Right cardiac atrium (tissue), 5 donors: ENCODE measurements at regions not wholly inside any gene's neighbourhood (a gene's known extent, or its start where the extent isn't known, plus 50 kb on each side); places are given as distances from the start of the nearest gene placed in this dataset.

Experiments used
- ATAC-seq, 2 donors: fragments of 200-7000 bp; cut with Tn5 transposase; one replicate each; pipeline versions ENCODE4 v1.8.0 to v1.9.1; 2020; ENCODE audit warnings: moderate library complexity in 2 of 2, mild to moderate bottlenecking in 1 of 2
- DNase-seq, 3 donors: peaks; one replicate each; pipeline ENCODE4 v3.0.0-alpha.2; 2020
- H3K27ac ChIP-seq: one replicate; pipeline ENCODE4 v1.5.1; 2013; ENCODE audit warnings: mild to moderate bottlenecking, low read length, control low read depth, moderate library complexity
- H3K27me3 ChIP-seq: one replicate; pipeline ENCODE4 v1.6.1; 2013; ENCODE audit not compliant: control insufficient read depth, insufficient read depth
- H3K4me1 ChIP-seq: one replicate; pipeline ENCODE4 v1.6.1; 2013; ENCODE audit warnings: low read length; ENCODE audit not compliant: control insufficient read depth, insufficient read depth
- H3K4me3 ChIP-seq: one replicate; pipeline ENCODE4 v1.5.1; 2013; ENCODE audit warnings: low read length, control low read depth
- H3K9me3 ChIP-seq: one replicate; pipeline ENCODE4 v1.6.1; 2013; ENCODE audit warnings: low read length; ENCODE audit not compliant: control insufficient read depth
- WGBS: extraction: QIAGEN DNeasy Blood & Tissue Kit; methylation state at CpG from one replicate; pipeline ENCODE4 v1.1.7; 2013; 5-methylcytosine and 5-hydroxymethylcytosine counted together
- intact Hi-C, 4 donors: fragments of 100-400 bp; cut with DNase I; formaldehyde crosslinking; loops; one replicate each; pipeline versions ENCODE4 v1.11.0 to v1.14.0; 2022 to 2023
- donor health status: healthy with polysubstance abuse.
- donor health status: DM: no; HTN: yes; CAD: no.
- donor health status: DM: no; HTN: no; CAD: no.
- donor health status: DM: no; HTN: yes; CAD: no; lungs with severe emphysema.
- donor health status: DM: yes; HTN: yes; CAD: no.

GRCh38 chr1:39085174-39085573 lies 59.0 kb downstream of the NDUFS5 start:
- Histone ChIP-seq H3K27ac (no peak overlapping the region), H3K9me3 (no peaks in the 10 kb centered on the region), H3K4me1 (peaks cover 3% of the 10 kb centered on the region), H3K27me3 (no peaks in the 10 kb centered on the region), H3K4me3 (no peak overlapping the region)
- ATAC-seq (no peak), DNase-seq (no peak)
- 70% methylated on average over 4 of the region's 4 CpGs for WGBS
- intact Hi-C loops: no loop called here

DNA sequence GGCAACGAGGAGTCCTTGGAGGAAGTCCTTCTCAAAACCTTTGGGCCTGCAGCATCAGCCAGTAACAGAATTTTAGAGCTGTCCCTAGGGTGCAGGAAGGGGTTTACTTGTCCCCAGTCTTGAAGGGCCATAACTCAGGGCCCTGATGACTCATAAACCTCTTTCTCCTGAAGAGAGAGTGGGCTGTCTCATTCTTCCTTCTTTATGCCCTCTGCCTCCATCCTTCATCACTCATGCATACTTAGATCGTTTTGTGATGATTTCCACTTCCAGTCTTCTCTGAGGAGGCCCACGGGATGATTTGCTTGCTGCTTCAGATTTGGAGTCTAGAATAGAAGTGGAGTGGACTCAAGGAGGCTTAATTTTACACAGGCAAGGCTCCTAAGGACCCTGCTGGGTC lies 60.2 kb downstream of the NDUFS5 start:
- no peak overlapping the region for H3K4me3 ChIP-seq
- intact Hi-C loops: no loop called here
- H3K27me3 ChIP-seq: no peaks in the 10 kb centered on the region
- H3K9me3 ChIP-seq: no peaks in the 10 kb centered on the region
- WGBS: 38% methylated on average over 3 of the region's 3 CpGs
- H3K4me1 ChIP-seq: peaks cover 3% of the 10 kb centered on the region
- no peak for ATAC-seq
- DNase-seq: no peak
- no peak overlapping the region for H3K27ac ChIP-seq

GRCh38 chr1:39086865-39087409 lies 60.8 kb downstream of the NDUFS5 start:
- intact Hi-C loops: no loop called here
- WGBS: 26% methylated on average over 7 of the region's 7 CpGs
- DNase-seq: peak in 2 of 3 donors; percentile 47 to 58

DNA sequence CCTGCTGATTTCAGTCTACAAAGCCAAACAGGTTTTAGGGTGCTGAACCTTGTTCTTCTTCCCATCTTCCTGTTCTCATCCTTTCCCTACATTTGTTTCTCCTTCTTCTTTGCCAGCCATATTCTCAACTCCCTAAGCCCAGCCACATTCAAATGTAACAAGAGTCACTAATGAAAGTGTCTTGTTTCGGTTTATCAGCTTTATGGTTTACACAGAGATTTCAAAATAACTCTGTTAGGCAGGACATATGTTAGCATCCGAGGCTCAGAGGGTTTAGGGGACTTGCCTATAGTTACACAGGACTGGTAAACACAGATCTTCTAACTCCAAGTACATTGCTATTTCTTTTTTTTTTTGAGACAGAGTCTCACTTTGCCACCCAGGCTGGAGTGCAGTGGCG lies 61.3 kb downstream of the NDUFS5 start:
- Histone ChIP-seq H3K4me1 (peaks cover 3% of the 10 kb centered on the region), H3K27ac (peak overlapping the region; percentile 33), H3K9me3 (no peaks in the 10 kb centered on the region), H3K27me3 (no peaks in the 10 kb centered on the region), H3K4me3 (no peak overlapping the region)
- DNase-seq (no peak), ATAC-seq (no peak)
- 77% methylated on average over 3 of the region's 3 CpGs for WGBS
- intact Hi-C loops: no loop called here

More at GRCh38 chr1:39086865-39087409, 60.8 kb downstream of the NDUFS5 start:
- Histone ChIP-seq H3K27ac (peak overlapping the region; percentile 33), H3K4me1 (peaks cover 3% of the 10 kb centered on the region), H3K4me3 (no peak overlapping the region), H3K9me3 (no peaks in the 10 kb centered on the region), H3K27me3 (no peaks in the 10 kb centered on the region)
- ATAC-seq: peak; percentile 62 to 68

- 83% methylated on average over 3 of the region's 3 CpGs for WGBS
- Histone ChIP-seq H3K4me3 (no peak overlapping the region), H3K27me3 (no peaks in the 10 kb centered on the region), H3K27ac (no peak overlapping the region), H3K9me3 (no peaks in the 10 kb centered on the region), H3K4me1 (peaks cover 3% of the 10 kb centered on the region)
- ATAC-seq (no peak), DNase-seq (no peak)
- intact Hi-C loops: no loop called here
Measured at GRCh38 chr1:39088658-39089057, 62.5 kb downstream of the NDUFS5 start.

- 40% methylated on average over 3 of the region's 3 CpGs for WGBS
- Histone ChIP-seq H3K9me3 (no peaks in the 10 kb centered on the region), H3K4me1 (peaks cover 3% of the 10 kb centered on the region), H3K27me3 (no peaks in the 10 kb centered on the region), H3K4me3 (no peak overlapping the region), H3K27ac (peak overlapping the region; percentile 11)
- ATAC-seq (peak; percentile 31 to 33), DNase-seq (no peak)
- intact Hi-C loops: loop anchor here in 1 of 4 donors (10.0 kb wide), 1 partner anchor 225 kb away; no protein-coding TSS in a partner anchor
Measured at GRCh38 chr1:39089931-39090521, 63.9 kb downstream of the NDUFS5 start.

DNA sequence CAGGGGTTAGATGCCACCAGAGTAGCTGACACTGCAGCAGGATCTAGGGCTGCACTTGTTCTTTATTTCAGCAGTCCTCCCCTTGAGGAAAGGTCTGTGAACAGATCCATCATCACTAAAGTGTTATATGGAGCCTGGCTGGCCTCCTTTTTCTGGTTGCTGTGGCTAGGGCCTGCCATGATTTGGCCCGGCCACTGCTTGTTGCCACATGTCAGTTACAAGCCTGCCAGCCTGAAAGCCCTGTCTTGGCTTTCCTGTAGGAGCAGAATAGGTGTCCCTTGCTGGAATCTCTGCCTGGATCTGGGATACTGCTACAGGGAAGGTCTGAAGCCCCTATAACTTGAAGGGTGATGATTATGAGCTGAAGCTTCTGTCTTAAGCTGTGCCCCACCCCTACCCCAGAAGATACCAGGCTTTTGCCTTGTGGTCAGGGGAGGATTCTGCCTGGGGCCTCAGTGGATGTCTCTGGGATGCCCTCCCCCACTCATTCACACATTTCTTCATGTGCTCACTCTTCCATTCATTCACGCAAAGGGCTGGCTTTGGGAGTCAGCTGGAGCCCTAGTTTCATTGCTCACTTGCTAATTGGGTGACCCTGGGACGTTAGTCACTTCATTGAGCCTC lies 64.7 kb downstream of the NDUFS5 start:
- Histone ChIP-seq H3K4me1 (peaks cover 3% of the 10 kb centered on the region), H3K27me3 (no peaks in the 10 kb centered on the region), H3K9me3 (no peaks in the 10 kb centered on the region), H3K4me3 (no peak overlapping the region), H3K27ac (no peak overlapping the region)
- DNase-seq (no peak), ATAC-seq (no peak)
- WGBS: 90% methylated on average over 3 of the region's 3 CpGs
- intact Hi-C loops: loop anchor here in 1 of 4 donors (10.0 kb wide), 1 partner anchor 226 kb away; no protein-coding TSS in a partner anchor

- peak; percentile 72 to 83 (median 78) for DNase-seq
- Histone ChIP-seq H3K4me1 (no peaks in the 10 kb centered on the region), H3K9me3 (no peaks in the 10 kb centered on the region), H3K4me3 (no peak overlapping the region), H3K27me3 (no peaks in the 10 kb centered on the region), H3K27ac (no peak overlapping the region)
- WGBS: 53% methylated on average over 7 of the region's 7 CpGs
- intact Hi-C loops: loop anchor here in 1 of 4 donors (10.0 kb wide), 1 partner anchor 227 kb away; no protein-coding TSS in a partner anchor
- ATAC-seq: peak; percentile 55 to 68
Measured at GRCh38 chr1:39091845-39092645, 65.9 kb downstream of the NDUFS5 start.

- Histone ChIP-seq H3K4me3 (no peak overlapping the region), H3K9me3 (no peaks in the 10 kb centered on the region), H3K4me1 (no peaks in the 10 kb centered on the region), H3K27ac (no peak overlapping the region), H3K27me3 (no peaks in the 10 kb centered on the region)
- no peak for ATAC-seq
- 95% methylated on average over 7 of the region's 7 CpGs for whole genome bisulfite sequencing
- intact Hi-C loops: loop anchor here in 2 of 4 donors (5.0 to 10.0 kb wide), 2 partner anchors 230 to 438 kb away; no protein-coding TSS in a partner anchor
- DNase-seq: no peak
Measured at GRCh38 chr1:39094685-39095084, 68.5 kb downstream of the NDUFS5 start.

DNA sequence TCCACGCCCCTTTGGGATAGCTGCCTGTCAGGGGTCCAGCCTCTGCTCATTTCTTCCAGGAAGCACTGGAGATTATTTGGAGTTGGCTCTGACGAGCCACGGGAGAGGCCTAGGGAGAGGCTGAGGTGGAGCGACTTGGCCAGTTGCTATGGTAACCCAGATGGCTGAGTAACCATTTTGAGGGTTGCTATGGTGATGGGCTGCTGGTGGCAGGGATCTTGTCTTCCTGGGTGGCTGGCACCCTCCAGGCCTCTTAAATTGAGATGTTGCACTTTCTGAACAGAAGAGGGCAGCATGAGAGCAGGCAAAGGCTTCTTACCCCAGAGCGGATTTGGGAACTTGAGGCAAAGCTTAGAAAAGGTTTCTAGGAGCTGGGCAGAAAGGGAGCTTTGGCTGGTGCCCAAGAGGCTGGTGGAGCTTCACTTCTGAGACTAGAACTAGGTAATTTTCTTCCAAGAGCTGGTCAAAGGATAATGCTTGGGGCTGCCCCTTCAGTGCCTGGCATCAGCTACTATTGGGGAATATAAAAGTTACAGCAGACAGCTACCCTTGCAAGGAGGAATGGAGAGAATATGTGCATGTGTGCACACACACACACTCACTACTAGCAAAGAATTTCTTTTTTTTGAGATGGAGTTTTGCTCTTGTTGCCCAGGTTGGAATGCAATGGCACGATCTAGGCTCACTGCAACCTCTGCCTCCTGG lies 72.5 kb downstream of the NDUFS5 start:
- H3K4me1 ChIP-seq: no peaks in the 10 kb centered on the region
- H3K9me3 ChIP-seq: no peaks in the 10 kb centered on the region
- intact Hi-C loops: loop anchor here in 2 of 4 donors (2.0 to 10.0 kb wide), 3 partner anchors 160 to 434 kb away; no protein-coding TSS in a partner anchor
- H3K27ac ChIP-seq: no peak overlapping the region
- DNase-seq: peak; percentile 63 to 75 (median 67)
- peak; percentile 67 to 70 for ATAC-seq
- WGBS: 24% methylated on average over 6 of the region's 6 CpGs
- H3K4me3 ChIP-seq: no peak overlapping the region
- no peaks in the 10 kb centered on the region for H3K27me3 ChIP-seq
